ENCODE measurements at regions not wholly inside any gene's neighbourhood (a gene's known extent, or its start where the extent isn't known, plus 50 kb on each side); places are given as distances from the start of the nearest gene placed in this dataset.
"Not testable (repeated sequence)": the region's sequence is repeated elsewhere in the genome, so short reads cannot be mapped to it uniquely, and the experiment has no call there.

- DNase-seq = peak; percentile 23
Observed at GRCh38 chr12:66776974-66777373, 98.1 kb upstream of the GRIP1 start.

DNA sequence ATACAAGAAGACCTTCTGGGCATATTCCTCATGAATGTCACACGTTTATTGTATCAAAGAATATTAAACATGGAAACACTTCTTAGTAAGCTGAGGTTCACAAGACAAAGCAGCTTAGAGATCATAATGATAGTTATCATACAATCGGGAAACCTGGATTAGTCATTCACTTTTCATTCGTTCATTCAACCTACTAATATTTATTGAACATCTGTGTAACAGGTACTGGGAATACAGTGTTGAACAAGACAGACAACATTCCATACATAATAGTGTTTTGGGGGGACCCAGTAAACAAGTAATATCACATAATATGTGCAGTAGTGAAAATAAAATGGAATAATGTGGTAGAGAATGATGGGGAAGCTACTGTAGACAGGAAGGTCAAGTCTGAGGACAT is 100.6 kb upstream of the GRIP1 start:
- DNase-seq = no peak

GRCh38 chr12:66786531-66787308 is 107.8 kb upstream of the GRIP1 start:
- no peak for DNase-seq

GRCh38 chr12:66799551-66799950 is 120.7 kb upstream of the GRIP1 start:
- DNase-seq = no peak

GRCh38 chr12:66800046-66800445 is 121.2 kb upstream of the GRIP1 start:
- DNase-seq = no peak

DNA sequence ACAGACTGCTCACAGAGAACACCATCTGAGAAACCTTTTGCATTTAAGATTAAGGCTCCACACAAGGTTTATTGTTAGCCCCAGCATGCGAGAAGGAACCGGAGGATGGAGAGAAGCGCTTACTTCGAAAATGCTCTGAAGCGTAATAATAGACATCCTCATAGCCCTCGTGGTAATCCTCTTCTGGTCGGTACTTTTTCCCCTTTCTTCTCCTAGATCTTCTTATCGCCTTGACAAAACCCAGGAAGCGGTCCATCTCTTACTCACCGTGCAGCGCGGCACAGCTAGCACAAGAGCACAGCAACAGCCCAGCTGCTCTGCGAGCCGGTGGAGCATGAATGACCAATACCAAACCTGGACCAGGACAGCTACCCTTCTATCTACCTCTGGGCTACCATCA is 125.1 kb upstream of the GRIP1 start:
- no peak for DNase-seq

DNA sequence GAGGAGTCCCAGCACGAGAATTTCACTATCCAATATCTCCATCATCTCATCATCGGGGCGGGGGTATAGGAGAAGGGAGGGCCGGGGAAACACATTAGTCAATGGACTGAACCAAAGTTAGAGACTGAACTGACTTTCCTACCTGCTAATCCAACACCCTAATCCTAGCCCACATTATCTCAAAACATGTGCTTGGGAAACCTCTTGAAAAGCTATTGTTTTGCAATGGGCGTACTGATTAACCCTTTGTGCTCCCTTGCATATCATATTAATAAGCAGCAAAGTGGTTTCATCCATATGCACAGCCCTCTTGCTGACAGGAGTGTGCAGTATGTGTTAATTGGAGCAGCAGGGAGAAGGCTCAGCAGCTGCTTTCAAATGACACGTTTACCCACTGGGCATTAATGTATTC is 125.7 kb upstream of the GRIP1 start:
- DNase-seq = no peak

GRCh38 chr12:66808606-66809005 is 129.7 kb upstream of the GRIP1 start:
- no peak for DNase-seq

DNA sequence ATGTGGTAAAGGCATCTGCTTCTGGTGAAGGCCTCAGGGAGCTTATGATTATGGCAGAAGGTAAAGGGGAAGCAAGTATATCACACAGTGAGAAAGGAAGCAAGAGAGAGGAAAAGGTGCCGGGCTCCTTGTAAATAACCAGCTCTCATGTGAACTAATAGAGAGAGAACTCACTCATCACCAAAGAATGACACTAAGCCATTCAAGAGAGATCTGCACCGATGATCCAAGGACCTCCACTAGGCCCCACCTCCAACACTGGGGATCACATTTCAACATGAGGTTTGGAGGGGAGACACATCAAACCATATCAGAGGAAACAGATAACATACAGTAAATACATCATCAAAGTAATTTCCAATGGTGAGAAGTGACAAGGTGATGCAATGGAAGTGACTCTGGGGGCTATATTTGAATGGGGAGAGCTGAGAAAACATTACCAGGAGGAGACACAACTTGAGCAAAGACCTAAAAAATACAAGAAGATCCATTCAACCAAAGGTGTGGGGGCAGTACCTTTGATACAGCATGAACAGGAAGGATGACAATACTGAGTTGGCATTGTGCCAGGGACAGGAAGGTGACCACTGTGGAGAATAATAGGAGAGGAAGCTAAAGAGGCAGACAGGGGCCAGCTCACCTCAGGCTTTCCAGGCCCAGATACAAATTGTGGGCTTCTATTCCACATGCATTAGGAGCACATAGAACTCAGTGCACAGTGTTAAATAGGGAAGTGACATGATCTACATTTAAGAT is 134.4 kb upstream of the GRIP1 start:
- peak; percentile 36 for DNase-seq

GRCh38 chr12:66819587-66819986 is 140.7 kb upstream of the GRIP1 start:
- DNase-seq = no peak

GRCh38 chr12:66822961-66823360 is 144.1 kb upstream of the GRIP1 start:
- no peak for DNase-seq

- no peak for DNase-seq
Observed at GRCh38 chr12:66823857-66824570, 145.1 kb upstream of the GRIP1 start.

- not testable (repeated sequence) for DNase-seq
Observed at GRCh38 chr12:66825921-66826320, 147.0 kb upstream of the GRIP1 start.

GRCh38 chr12:66829660-66830325 is 150.9 kb upstream of the GRIP1 start:
- peak; percentile 13 for DNase-seq

GRCh38 chr12:66831495-66831894 is 152.6 kb upstream of the GRIP1 start:
- no peak for DNase-seq

DNA sequence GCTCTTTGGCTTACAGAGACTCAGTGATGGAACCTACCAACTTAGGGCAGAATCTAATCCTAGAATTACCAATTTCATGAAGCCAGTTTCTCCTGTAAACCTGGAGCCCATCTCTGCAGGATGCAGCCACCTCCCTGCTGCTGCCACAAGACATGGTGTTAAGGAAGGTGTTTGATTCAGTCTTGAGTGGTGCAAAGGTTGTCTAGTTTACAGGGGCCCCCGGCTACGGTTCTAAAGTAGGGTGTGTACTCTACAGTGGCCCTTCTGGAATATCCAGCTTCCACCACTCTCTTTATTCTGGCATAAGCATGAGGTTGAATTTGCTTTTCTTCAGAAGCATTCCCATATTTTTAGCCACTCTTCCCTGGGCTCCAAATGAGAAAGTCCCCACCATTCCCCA is 154.1 kb upstream of the GRIP1 start:
- DNase-seq = no peak

- no peak for DNase-seq
Observed at GRCh38 chr12:66836623-66837310, 157.9 kb upstream of the GRIP1 start.

DNA sequence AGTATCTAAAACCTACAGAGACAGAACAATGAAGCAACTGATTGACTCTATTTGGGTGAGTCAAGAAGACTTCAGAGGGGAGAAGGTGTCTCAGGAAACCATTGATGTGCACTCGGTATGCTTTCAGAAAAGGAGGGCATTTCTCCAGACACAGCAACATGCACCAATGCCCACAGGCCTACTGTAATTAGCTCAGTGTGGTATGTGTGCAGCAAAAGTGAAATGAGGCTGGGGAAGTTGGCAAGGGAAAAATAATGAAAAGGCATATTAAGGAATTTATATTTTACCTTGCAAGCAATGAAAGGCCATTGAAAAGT is 158.4 kb upstream of the GRIP1 start:
- no peak for DNase-seq

DNA sequence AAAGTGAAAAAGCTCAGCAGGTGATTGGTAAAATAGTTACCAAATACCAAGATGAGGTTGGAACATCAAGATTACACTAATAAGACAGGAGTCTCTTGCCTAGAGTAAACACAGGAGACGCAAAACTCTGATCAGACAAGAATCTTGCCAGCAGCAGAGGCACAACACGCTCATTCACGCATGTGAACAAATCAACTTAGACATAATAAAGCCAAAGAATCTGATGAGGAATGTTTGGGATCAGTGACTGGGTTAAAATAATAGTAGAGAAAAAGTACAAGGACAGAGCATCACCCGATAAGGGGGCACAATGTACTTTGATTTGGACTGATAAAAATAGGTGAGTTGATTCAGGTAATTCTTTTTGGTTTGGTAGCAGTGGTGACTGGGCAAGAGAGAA is 159.5 kb upstream of the GRIP1 start:
- DNase-seq = no peak

DNA sequence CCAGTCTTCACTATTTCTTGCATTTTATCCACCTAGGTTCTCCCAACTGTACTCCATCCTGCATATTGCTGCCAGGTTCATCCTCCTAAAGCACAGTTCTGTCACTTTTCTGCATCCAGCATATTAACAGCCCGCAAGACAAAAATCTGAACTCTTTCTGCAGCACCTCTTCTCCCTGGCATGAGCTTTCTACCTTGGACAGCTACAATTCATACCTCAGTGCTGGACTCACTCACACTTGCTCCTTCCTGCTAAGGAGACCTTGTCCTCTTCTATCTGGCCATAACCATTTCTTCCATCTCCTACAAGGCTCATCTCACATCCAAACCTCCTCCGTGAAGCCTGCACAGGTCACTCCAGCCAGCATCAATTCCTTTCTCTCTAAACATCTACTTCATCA is 170.1 kb upstream of the GRIP1 start:
- no peak for DNase-seq

DNA sequence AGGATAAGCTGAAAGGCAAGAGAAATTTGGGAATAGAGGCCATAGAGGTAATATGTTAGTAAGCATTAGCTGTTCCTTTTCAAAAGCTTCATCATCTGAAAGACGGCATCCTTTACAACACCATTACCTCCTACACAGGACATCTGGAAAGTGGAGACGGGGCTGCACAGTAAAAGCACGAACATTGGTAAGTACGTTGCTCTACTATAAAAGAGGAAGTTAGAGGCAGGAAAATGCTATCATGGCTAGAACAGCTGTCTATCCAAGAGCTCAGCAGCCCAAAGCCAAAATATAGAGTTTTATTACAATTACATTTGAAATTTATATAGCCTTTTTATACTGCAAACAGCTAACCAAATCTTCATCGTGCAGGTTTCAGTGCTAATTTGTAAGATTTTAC is 172.3 kb upstream of the GRIP1 start:
- no peak for DNase-seq

DNA sequence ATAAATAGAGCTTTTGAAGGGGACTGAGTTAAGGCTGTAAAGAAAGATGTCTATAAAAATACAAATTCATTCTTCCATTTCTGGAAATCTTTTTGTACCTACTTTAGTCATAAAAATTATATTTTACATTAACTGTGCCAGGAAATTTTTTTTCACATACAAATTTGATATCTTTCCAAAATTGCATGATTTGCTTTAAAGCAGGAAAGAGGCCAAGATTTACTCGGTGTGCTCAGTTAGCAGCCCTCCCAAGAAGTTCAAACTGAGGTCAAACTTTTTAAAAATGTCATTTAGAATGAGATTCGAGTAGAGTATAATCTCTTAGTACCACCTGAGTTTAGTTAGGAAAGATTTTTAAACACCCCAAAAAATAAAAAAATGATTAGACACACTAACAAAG is 173.2 kb upstream of the GRIP1 start:
- DNase-seq = no peak

- no peak for DNase-seq
Observed at GRCh38 chr12:66852765-66853164, 173.9 kb upstream of the GRIP1 start.

All from CD4-positive, alpha-beta T cell treated with Interleukin-6 for 4 hours (primary cell).